Astrocyte of the cerebellum (primary cell): ENCODE measurements at regions not wholly inside any gene's neighbourhood (a gene's known extent, or its start where the extent isn't known, plus 50 kb on each side); places are given as distances from the start of the nearest gene placed in this dataset.
"Not testable (repeated sequence)": the region's sequence is repeated elsewhere in the genome, so short reads cannot be mapped to it uniquely, and the experiment has no call there.

Experiments used
- DNase-seq: peaks from one replicate; pipeline ENCODE4 v3.0.0-alpha.2; 2011; ENCODE audit warnings: low read depth
- H3K4me3 ChIP-seq: 2 replicates; pipeline ENCODE4 v1.5.1; 2011; ENCODE audit warnings: mild to moderate bottlenecking, low read depth, low read length, moderate library complexity
- in situ Hi-C: cut with HindIII; loops from 2 replicates; pipeline ENCODE4 v1.10.0; 2017; ENCODE audit warnings: low sequenced_read_pairs
- TF ChIP-seq, protein P1 (sequence below): IDR thresholded peaks from 2 replicates; pipeline ENCODE4 v1.5.1; 2012; ENCODE audit warnings: low read length, low read depth, moderate library complexity, mild to moderate bottlenecking; ENCODE audit errors: missing control alignments

DNA sequence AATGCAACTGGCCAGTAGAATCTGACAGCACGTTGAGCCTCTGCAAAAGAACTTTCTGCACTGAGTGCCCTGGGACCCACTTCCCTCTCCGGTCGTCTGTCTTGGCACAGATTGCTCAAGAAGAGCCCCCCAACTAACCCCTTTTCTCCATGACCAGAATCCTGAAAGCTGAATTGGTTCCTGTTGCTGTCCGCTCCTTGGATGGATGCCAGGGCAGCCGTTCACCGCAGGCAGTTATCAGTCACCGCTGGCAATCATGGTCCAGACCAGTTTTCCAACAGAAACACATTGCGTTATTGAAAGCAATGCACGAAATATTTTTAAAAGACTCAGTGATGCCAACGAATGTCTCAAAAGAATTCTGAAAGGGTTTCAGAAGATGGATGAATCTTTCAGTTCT, 733.7 kb upstream of the FRG1 start:
- TF ChIP-seq, protein P1, sequence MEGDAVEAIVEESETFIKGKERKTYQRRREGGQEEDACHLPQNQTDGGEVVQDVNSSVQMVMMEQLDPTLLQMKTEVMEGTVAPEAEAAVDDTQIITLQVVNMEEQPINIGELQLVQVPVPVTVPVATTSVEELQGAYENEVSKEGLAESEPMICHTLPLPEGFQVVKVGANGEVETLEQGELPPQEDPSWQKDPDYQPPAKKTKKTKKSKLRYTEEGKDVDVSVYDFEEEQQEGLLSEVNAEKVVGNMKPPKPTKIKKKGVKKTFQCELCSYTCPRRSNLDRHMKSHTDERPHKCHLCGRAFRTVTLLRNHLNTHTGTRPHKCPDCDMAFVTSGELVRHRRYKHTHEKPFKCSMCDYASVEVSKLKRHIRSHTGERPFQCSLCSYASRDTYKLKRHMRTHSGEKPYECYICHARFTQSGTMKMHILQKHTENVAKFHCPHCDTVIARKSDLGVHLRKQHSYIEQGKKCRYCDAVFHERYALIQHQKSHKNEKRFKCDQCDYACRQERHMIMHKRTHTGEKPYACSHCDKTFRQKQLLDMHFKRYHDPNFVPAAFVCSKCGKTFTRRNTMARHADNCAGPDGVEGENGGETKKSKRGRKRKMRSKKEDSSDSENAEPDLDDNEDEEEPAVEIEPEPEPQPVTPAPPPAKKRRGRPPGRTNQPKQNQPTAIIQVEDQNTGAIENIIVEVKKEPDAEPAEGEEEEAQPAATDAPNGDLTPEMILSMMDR, result no peak
- DNase-seq, result no peak
- in situ Hi-C loops, result no loop called here
- no peak overlapping the region for H3K4me3 ChIP-seq

DNA sequence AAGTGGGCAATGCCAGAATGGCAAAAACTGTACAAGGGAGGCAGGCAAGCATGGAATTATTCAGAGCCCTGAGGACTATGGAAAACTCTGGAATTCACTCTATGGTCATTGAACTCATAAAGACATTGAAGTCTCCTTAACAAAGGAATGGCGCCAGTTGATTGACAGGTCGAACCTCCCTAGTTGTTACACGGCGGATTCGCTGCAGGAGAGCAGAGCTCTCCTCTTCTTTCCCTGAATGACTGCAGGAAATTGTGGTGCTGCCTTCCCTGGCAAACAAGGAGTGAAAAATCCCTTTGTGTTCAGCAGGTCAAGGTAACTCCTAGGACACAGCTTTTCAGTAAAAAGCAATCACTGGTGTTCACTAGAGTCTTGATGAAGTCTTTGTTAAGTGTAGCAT, 732.8 kb upstream of the FRG1 start:
- DNase-seq, result no peak
- H3K4me3 ChIP-seq, result no peak overlapping the region
- in situ Hi-C loops, result no loop called here
- TF ChIP-seq, protein P1, result no peak

- no peak for DNase-seq
- H3K4me3 ChIP-seq, result no peak overlapping the region
- in situ Hi-C loops, result no loop called here
- TF ChIP-seq, protein P1, result no peak
Measured at GRCh38 chr4:189215574-189215973, 725.1 kb upstream of the FRG1 start.

GRCh38 chr4:189221691-189222090, 719.0 kb upstream of the FRG1 start:
- in situ Hi-C loops, result no loop called here
- TF ChIP-seq, protein P1, result no peak
- no peak overlapping the region for H3K4me3 ChIP-seq
- DNase-seq, result no peak

GRCh38 chr4:189228726-189229125, 711.9 kb upstream of the FRG1 start:
- in situ Hi-C loops, result no loop called here
- no peak overlapping the region for H3K4me3 ChIP-seq
- DNase-seq, result no peak
- TF ChIP-seq, protein P1, result no peak

GRCh38 chr4:189232274-189232673, 708.4 kb upstream of the FRG1 start:
- no peak for DNase-seq
- in situ Hi-C loops, result no loop called here
- TF ChIP-seq, protein P1, result no peak
- no peak overlapping the region for H3K4me3 ChIP-seq

DNA sequence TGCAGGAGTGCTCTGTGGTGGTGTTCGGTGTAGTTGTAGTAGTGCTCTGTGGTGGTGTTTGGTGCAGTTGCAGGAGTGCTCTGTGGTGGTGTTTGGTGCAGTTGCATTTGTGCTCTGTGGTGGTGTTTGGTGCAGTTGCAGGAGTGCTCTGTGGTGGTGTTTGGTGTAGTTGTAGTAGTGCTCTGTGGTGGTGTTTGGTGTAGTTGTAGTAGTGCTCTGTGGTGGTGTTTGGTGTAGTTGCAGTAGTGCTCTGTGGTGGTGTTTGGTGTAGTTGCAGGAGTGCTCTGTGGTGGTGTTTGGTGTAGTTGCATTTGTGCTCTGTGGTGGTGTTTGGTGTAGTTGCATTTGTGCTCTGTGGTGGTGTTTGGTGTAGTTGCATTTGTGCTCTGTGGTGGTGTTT, 706.9 kb upstream of the FRG1 start:
- H3K4me3 ChIP-seq, DNase-seq, in situ Hi-C loops: not testable (repeated sequence)

DNA sequence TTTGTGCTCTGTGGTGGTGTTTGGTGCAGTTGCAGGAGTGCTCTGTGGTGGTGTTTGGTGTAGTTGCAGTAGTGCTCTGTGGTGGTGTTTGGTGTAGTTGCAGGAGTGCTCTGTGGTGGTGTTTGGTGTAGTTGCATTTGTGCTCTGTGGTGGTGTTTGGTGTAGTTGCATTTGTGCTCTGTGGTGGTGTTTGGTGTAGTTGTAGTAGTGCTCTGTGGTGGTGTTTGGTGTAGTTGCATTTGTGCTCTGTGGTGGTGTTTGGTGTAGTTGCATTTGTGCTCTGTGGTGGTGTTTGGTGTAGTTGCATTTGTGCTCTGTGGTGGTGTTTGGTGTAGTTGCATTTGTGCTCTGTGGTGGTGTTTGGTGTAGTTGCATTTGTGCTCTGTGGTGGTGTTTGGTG, 705.7 kb upstream of the FRG1 start:
- DNase-seq, in situ Hi-C loops: not testable (repeated sequence)

More for the DNA sequence above, 705.7 kb upstream of the FRG1 start:
- not testable (repeated sequence) for H3K4me3 ChIP-seq
